ENCODE measurements at regions not wholly inside any gene's neighbourhood (a gene's known extent, or its start where the extent isn't known, plus 50 kb on each side); places are given as distances from the start of the nearest gene placed in this dataset.
A peak's percentile ranks its signal among the peaks of the same experiment; 100 is the strongest.

DNA sequence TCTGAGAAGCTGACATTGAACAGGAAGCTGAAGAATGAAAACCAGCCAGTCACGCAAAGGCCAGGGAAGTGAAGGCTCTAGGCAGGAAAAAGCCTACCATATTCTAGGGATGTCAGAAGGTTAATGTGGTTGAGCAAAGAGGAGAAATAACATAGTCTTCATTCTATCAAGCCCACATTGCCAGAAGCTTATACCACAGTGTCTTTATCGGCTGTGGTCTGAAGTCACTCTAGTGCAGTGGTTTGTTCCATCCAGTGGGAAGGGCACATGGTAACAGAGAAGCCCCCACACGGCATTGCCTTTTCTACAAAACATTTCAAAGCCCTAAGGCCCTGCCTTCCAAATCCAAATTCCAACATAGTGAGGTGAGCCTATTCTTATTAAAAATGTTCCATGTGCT, 311.3 kb downstream of the TNS1 start:
- no peak for DNase-seq (ENCODE audit: low read depth in 2 of 2)

DNA sequence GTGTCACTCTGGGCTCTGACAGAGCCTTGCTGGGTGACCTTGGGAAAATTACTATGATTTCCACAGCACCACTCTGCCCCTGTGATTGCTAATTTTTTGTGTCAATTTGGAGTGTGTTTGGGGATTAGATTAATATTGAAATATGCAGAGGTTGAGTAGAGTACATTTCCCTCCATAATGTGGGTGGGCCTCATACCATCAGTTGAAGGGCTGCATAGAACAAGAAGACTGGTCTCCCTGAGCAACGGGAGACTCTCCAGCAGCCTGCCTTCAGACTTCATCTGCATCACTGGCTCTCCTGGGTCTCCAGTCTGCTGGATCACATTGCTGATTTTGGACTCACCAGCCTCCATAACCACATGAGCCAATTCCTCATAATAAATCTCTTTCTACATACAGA, 313.7 kb downstream of the TNS1 start:
- no peak for DNase-seq (ENCODE audit: low read depth in 2 of 2)

DNA sequence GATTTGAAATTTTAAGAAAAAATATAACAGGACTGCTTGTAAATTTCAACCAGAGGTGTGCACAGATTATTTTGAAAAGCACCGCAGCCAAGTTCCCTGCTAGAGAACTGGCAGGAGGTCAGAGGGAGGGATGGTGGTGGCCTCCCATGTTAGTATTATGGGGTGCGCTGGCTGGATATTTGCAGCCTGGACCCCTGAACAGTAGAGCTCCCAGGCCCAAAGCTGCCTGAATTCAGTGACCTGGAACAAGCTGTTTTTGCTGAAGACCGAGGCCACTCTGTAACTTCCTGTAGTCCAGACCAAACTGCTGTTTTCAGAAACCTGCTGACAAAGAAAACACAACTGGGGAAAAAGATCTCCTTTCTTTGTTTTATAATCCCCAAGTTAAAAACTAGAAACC, 314.3 kb downstream of the TNS1 start:
- no peak for DNase-seq (ENCODE audit: low read depth in 2 of 2)

DNA sequence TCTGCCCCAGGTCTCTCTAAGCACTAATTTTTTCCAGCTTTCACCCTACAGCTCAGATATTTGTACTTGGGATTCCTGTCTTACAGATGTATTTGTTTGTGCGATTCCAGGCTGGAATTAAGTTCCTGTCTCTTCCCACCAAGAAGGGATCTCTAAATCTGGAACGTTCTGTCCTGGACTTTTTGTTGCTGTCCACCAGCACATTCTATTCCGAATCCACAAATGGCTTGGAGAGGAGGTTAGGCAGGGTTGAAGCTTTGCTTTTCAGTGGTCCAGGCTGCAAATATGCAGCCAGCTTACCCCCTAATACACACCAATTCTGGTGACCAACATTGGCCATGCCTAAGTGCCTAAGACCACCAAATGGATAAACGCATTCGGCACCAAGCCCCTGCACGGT, 315.0 kb downstream of the TNS1 start:
- DNase-seq (ENCODE audit: low read depth in 2 of 2), result no peak

DNA sequence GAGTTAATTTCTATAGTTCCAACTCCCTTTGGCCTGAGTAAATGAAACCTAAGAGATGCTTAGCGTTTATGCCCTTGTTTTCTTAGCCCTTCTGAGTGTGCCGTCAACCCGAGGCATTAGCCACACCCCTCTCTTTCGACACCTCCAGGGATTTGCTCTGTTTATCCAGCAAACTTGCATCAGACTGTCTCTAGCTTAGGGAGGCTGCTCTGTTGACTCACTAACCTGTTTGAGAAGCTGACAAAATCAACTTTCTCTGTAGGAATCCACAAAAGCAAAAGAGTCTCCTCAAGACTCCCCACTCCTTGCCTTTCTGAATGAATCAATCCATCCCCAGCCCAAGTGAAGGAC, 317.6 kb downstream of the TNS1 start:
- peak; percentile 80 for DNase-seq (ENCODE audit: low read depth in 2 of 2)

DNA sequence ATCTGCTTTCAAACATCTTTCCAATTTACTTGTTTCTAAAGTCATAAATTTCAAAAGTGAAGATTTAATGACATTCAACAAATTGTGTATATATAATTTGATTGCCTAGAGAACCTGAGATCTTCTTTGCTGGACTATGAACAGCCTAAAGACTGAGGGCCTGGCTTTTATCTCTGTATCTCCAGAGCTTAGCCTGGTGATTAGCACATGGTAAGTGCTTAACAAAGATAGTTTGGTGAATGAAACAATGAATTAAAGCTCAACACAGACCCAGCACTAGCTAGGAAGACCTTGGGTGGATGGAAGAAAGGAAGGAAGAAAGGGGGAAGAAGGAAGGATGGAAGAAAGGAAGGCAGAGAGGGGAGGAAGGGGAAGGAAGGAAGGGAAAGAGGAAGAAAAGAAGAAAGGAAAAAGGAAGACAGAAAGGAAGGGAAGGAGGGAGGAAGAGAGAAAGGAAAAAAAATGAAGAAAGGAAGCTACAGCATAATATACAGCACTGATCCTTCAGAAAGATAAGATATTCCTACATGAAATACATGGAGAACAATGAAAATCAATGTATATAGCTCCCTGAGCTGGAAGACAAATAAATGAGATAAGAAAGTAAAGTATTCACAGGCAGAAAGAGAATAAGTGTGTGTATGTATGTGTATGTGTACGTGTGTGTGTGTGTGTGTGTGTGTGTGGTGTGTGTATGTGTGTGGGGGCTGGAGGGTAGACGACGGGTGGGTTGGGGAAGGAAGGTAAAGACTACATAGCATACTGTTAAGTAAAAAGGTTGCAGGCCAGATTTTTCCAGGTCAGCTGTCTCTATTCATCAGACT, 318.2 kb downstream of the TNS1 start:
- DNase-seq (ENCODE audit: low read depth in 2 of 2), result no peak

DNA sequence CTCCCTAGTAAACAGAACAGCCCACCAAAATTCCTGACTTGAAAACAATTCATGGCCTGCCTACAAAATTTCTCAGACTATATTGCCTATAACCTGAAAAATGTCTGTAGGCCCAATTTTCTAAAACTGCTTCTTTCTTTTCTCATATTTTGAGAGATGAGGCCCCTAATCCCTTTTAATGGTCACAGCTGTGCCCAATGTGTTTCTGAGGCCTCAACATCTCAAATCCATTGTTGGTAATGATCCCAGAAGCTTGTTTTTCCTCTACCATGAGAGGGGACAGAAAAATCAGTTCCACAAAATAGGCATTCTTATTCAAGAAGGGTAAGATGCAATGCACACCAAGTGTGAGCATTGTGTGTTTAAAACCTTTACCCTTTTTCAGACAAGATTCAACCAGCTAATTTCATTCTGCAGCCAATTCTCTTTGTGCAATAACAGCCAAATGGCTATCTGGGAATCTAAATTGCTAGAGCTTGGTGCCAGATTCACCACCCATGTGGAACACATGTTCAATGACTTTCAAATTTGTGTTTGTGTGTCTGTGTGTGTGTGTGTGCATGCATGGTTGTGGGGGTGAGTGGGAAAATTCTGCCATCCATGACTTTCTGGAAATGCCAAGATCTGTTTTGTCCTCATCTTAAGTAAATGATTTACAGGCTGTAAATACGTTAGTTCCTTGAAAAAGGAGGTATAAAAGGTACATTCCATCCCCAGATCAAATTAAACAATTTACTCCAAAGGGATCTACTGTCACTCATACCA, 319.5 kb downstream of the TNS1 start:
- DNase-seq (ENCODE audit: low read depth in 2 of 2), result no peak

DNA sequence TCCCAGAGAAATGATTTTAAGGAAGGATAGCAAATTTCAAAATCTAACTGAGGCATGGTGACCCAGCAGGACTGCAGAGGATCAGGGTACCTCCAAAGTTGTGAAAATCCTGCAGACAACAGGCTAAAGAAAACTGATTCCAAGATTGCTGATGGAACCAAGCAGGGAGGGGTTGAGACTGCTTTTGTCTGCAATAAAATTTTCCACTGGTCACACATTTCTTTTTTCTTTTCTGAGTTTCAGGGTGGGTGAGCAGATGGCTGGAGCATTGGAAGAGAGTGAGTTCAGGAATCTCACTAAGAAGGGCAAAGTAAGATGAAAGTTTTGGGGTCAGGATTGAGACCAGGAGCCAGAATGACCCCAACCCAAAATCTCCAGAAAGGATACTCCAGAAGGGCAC, 321.0 kb downstream of the TNS1 start:
- no peak for DNase-seq (ENCODE audit: low read depth in 2 of 2)

DNA sequence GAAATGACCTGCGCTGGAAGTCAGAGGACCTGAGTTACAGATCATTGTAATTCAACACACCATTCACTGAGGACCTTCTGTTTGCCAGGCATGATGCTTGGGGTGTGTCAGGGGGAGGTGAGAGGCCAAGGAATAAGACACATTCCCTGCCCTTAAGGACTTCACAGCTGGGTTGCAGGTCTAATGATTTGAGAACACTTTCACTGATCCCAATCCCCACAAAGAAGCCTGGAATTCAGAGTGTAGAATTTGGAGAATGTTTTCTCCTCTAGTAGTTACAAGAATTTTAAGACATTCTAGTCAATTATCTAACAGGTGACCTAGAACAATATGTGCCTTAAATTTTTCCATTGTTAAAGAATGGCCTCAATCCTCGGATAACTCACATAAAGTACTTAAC, 322.4 kb downstream of the TNS1 start:
- no peak for DNase-seq (ENCODE audit: low read depth in 2 of 2)

DNA sequence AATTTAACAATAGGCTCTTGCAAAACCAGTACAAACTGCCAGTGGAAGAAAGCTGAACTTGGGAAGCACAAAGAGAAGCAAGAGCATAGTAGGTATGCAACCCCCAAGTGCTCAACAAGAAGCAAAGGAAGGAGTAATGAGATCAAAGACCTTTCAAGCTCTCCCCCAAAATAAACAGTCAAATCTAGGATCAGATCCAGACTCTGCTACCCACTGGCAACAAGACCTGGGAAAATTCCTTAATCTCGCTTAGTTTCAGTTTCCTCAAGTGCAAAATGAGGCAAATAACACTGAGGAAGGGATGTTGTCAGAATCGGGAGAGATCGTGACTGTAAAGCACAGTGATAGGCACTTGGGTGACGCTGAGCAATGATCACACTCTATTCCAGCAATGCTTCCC, 329.2 kb downstream of the TNS1 start:
- DNase-seq (ENCODE audit: low read depth in 2 of 2), result no peak

DNA sequence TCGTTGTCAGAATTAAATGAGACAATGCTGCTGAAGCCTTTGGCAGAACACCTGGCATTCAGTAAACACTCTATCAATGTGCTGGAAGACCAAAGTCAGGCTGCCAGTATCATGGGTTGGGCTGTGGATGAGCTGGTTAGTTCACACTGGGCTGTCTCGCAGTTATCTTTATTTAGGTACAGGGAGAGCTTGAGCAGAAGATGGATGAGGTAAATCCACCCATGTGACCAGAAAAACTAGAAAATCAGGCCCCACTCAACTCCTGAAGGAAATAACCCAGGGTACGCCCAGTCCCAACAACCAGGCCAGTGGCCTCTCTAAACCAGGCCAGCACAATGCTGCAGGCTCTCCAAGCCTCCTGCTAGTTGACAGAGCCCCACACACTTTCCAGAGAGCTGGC, 330.3 kb downstream of the TNS1 start:
- DNase-seq (ENCODE audit: low read depth in 2 of 2), result no peak

DNA sequence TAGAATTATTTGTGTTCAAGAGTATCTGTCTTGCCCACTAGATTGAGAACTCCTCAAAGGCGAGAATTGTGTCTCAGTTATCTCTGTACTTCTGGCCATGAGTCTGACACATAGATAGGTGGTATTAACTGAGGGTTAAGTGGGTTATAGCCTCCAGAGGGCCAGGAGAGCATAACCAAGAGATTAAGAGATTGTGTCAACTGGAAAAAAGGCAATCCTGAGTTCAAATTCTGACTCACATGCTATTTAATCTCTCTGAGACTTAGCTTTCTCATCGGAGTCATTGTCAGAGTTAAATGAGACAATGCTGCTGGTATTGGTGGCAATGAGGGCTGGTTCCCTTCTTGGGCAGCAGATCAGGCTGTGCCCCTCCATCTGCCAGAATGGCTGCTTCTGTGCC, 330.9 kb downstream of the TNS1 start:
- DNase-seq (ENCODE audit: low read depth in 2 of 2), result no peak

DNA sequence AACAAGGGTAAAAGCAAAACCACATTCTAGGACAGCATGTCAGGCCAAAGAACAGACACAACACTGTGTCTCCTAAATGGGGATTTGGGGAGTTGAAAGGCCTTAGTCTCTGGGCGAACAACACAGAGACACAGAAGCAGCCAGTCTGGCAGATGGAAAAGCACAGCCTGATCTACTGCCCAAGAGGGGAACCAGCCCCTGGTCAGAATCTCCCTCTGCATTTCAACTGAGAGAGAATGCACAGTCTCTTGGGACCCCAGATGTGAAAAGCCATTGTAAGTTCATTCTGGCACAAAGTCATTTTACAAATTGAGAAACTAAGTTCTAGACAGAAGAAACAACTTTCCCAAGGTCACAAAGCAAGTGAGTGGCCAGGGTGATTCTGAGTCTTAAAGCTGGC, 331.7 kb downstream of the TNS1 start:
- no peak for DNase-seq (ENCODE audit: low read depth in 2 of 2)

DNA sequence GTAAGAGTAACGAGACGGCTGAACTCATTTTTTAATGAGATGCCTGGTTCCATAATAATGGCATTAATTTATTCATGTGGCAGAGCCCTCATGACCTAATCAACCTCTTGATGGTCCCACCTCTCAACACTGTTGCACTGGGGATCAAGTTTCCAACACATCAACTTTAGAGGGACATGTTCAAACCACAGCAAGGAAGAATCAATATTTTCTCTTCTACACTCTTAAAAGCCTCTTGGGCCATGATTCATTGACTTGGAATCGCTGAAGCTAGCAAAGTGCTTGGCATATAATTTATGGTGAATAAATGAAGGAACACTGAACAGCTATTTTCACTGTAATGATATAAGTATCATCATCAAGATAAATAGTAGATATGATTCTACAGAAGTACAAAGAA, 333.0 kb downstream of the TNS1 start:
- DNase-seq (ENCODE audit: low read depth in 2 of 2), result no peak

DNA sequence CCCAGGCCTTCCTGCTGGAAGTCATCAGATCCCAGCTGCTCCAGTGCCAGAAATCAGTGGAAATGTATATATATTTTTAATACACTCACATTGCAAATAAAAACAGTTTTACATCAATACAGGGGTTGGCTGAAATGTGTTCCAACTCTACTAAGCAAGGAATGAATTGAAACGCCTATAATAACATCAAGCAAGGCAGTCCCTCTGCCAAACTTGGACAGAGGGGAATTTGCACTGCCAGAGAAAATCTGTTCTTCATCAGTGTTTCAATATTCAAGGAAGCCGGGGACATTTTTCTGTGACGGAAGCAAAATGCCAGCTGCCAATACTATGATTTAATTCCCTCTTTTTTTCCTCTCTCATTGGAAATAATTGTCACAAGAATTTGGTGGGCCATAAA, 335.3 kb downstream of the TNS1 start:
- peak in 1 of 2 experiments; percentile 42 for DNase-seq (ENCODE audit: low read depth in 2 of 2)

DNA sequence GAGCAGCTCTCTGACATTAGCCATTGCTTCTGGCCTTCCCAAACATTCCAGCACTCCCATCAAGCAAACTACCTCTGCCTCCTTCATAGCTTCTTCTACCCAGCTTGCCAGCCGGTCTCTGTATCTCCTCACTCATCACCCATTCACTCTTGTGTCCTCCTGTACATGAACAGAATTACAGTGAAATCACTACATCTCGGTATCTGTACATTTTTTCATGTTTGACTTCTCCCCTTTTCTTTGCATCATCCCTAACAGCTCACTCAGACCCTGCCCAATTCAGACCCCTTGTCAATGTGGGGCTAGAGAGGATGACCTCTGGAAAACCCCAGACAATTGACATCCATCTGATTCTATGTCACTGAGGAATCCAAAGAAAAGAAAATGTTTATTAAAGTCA, 335.8 kb downstream of the TNS1 start:
- no peak for DNase-seq (ENCODE audit: low read depth in 2 of 2)

DNA sequence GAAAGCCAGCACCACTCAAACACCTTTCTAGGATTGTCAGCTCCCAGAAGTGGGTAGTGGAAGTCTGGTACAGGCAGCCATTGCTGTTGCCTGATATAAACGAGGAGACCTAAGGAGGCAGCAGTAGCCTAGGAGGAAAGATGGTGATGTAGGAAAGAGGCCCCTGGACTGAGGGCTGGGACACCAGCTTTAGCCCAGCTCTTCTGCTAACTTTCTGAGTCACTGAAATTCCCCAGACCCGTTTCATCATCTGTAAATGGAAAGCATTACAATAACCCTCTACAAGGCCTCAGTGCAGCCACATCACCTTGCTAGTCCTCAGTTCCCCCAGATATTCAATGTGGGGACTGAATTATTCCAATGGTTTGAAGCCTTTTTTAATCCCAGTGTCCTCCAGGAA, 336.5 kb downstream of the TNS1 start:
- DNase-seq (ENCODE audit: low read depth in 2 of 2), result no peak

DNA sequence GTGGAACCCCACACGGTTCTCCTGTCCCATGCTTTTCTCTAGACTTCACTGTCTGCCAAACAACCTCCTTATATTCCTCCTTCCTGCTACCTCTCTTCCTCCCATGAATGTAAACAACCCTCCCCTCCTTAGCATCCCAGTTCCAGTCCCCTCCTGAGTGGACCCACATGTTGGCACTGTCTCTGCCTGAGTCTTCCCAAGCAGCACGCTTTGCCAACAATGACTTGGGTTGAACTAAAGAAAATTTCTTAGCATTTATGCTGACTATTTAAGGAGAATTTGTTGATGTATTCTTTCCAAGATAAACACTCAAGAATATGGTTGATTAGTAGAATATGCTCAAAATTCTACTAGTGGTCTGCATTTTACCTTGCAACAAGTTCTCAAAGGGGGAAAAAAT, 338.0 kb downstream of the TNS1 start:
- no peak for DNase-seq (ENCODE audit: low read depth in 2 of 2)

DNA sequence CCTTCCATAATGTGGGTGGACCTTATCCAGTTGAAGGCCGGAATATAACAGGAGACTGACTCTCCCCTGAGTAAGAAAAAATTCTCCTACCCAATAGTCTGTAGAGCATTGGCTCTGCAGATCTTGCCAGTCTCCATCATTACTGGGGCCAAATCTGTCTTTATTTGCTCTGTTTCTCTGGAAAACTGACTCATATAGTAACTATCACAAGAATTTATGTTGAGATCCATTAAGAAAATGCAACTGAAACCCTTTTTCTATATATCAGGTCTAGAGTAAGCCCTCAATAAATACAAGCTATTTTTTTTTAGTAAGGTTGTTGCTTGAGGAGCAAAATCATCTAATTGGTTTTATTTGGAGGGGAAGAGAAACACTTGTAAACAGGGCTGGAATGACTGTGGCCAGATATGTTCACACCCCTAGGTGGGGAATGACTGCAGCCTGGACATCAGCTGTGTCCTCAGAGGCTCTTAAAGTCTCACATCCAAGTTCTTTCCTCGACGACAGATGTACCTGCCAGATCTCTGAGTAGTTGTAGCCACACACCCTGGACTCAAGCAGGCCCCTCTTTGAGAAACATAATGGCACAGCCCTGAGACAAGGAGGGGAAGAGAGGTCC, 339.7 kb downstream of the TNS1 start:
- DNase-seq (ENCODE audit: low read depth in 2 of 2), result no peak

DNA sequence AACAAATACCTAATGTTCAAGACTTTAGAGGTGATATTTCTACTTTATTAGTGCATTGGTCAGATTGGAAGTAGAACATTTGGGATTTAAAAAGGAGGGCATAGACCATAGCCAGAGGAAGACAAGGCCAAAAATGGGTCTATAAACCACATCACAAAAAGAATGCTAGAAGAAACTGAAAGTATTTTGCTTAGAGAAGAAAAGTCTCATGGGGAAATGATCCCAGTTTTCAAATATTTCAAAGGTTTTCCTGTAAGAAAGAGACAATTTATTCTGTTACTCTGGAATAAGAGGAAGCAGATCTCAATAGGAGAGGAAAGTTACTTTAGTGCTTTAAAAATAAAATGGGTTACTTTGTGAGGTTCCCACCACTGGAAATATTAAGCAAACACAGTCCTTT, 341.4 kb downstream of the TNS1 start:
- DNase-seq (ENCODE audit: low read depth in 2 of 2), result no peak

DNA sequence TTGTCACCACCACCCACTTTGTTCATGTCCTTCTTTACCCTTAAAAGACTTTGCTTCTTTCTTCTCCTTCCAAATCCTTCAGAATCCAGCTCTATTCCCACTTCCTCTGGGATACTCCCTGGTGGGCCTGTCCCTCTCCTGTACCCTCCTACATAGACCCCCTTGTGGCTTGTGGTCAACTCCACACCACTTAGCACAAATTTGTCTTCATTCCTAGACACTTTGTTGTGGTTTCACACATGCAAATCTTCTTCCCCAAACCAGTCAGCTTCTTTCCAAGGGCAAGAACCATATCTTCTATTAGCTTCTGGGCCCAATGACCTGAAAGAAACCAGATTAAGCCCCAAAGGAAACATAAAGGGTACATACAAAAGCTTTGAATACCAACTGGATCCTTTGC, 342.4 kb downstream of the TNS1 start:
- no peak for DNase-seq (ENCODE audit: low read depth in 2 of 2)

DNA sequence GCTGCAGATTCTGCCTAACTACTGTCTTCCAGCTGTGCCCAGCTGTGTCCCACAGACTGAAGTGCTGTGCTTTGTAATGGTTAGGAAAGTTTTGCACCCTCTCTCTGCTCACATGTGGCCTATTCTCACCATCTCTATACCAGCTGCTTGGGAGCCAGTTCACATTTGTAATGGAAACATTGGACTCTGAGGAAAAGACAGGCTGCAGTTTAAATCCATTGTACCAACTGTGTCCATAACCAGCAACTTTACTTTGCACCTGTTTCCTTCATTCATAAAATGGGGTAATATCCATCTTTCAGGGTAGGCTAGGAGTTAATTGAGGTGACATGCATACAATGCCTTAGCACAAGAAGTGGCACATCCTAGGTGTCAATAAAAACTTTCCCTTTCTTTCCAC, 344.0 kb downstream of the TNS1 start:
- no peak for DNase-seq (ENCODE audit: low read depth in 2 of 2)

DNA sequence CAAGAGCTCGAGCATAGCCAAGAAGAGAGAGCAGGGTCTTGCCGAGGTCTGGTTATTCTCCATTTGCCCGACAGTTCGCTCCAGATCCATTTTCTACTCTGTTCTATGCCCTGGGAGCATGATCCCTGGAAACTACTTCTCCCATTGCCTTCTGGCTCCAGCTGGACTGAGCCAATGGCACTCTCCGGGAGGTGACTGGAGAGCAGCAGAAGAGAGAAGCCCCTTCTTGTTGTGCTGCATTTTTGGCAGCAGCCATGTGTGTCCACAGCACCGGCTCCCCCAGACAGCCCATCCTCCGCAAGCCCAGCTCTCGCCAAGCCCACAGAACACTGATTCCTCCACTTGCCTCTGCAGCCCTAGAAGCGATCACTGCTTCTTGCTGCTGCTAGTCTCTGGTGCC, 345.5 kb downstream of the TNS1 start:
- DNase-seq (ENCODE audit: low read depth in 2 of 2), result no peak

Measured in fibroblast of skin of left biceps (primary cell).